OCI-LY7 (cell line): ENCODE measurements at regions not wholly inside any gene's neighbourhood (a gene's known extent, or its start where the extent isn't known, plus 50 kb on each side); places are given as distances from the start of the nearest gene placed in this dataset.

ENCODE experiments used
- CTCF ChIP-seq: fragments of 200-600 bp; sonication (generic); conservative IDR thresholded peaks from 2 replicates; pipeline ENCODE4 v1.5.1; 2014; ENCODE audit warnings: mild to moderate bottlenecking, antibody characterized with exemption, low read length, moderate library complexity, mixed read lengths
- EZH2phosphoT487 ChIP-seq: fragments of 200-600 bp; sonication (generic); IDR thresholded peaks from 2 replicates; pipeline ENCODE4 v1.6.1; 2018; ENCODE audit warnings: low read depth, borderline replicate concordance, mild to moderate bottlenecking, mixed run types, antibody characterized with exemption, low read length, moderate library complexity, mixed read lengths

- no peak for TF ChIP-seq CTCF
- no peak for TF ChIP-seq EZH2phosphoT487
These were observed 953.8 kb downstream of the IGSF11 start for GRCh38 chr3:118080889-118081288.
